SK-N-MC (cell line): ENCODE measurements at regions not wholly inside any gene's neighbourhood (a gene's known extent, or its start where the extent isn't known, plus 50 kb on each side); places are given as distances from the start of the nearest gene placed in this dataset.

ENCODE experiments used
- DNase-seq: peaks from one replicate; pipeline ENCODE4 v3.0.0-alpha.2; 2011; ENCODE audit warnings: low read depth, low spot score
- H3K27ac ChIP-seq: fragments of 200-600 bp; sonication (generic); 2 replicates; pipeline ENCODE4 v1.5.1; 2016; ENCODE audit warnings: mixed run types
- H3K36me3 ChIP-seq: fragments of 200-600 bp; sonication (generic); 2 replicates; pipeline ENCODE4 v1.6.1; 2017; ENCODE audit warnings: antibody characterized with exemption, low read length, mixed read lengths; ENCODE audit not compliant: insufficient read depth
- H3K4me3 ChIP-seq: fragments of 200-600 bp; sonication (generic); 2 replicates; pipeline ENCODE4 v1.5.1; 2016
- H3K9ac ChIP-seq: fragments of 200-600 bp; sonication (generic); 2 replicates; pipeline ENCODE4 v1.8.0; 2017; ENCODE audit warnings: mixed run types, mixed read lengths; ENCODE audit not compliant: insufficient read length
- H3K9me3 ChIP-seq: fragments of 200-600 bp; sonication (generic); 2 replicates; pipeline ENCODE4 v1.6.1; 2017; ENCODE audit warnings: low read depth, mild to moderate bottlenecking, antibody characterized with exemption, low read length, moderate library complexity, mixed read lengths
- EZH2 ChIP-seq: fragments of 200-600 bp; sonication (generic); IDR thresholded peaks from one replicate; pipeline ENCODE4 v1.6.1; 2017; ENCODE audit warnings: antibody characterized with exemption
- FOXP2 ChIP-seq: optimal IDR thresholded peaks from 2 replicates; pipeline ENCODE3; 2011; ENCODE audit warnings: mild to moderate bottlenecking, moderate library complexity; ENCODE audit not compliant: insufficient read depth; ENCODE audit errors: extremely low read length, control extremely low read depth
- POLR2AphosphoS5 ChIP-seq: IDR thresholded peaks from 2 replicates; pipeline ENCODE4 v1.6.1; 2012; ENCODE audit warnings: mild to moderate bottlenecking, low read depth, low read length, borderline replicate concordance

GRCh38 chr6:26252077-26252472 lies 112.9 kb upstream of the BTN3A2 start:
- Histone ChIP-seq H3K4me3 (peak overlapping the region; percentile 78), H3K36me3 (no peaks in the 10 kb centered on the region), H3K9ac (peak overlapping the region; percentile 73), H3K27ac (peak overlapping the region; percentile 81), H3K9me3 (no peaks in the 10 kb centered on the region)
- no peak for DNase-seq
- TF ChIP-seq EZH2 (no peak), POLR2AphosphoS5 (no peak), FOXP2 (no peak)

DNA sequence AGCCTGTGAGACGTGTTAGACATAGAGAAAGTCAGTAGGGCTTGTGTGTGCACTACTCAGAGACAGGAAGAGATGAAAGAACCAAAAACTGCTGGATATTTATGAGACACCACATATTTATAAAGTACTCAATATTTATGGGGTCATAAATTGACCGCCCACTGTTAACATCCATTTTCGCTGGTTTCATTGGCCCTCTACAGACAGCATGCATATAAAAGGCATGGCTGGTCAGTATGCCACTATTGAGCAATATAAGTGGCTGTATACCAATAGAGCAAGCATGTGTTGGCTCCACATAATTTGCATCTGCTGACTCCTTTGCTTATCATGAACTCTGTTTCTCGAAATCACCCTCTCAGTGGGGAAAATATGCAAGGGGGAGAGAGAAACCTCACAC lies 110.3 kb upstream of the BTN3A2 start:
- no peaks in the 10 kb centered on the region for H3K9me3 ChIP-seq
- no peak overlapping the region for H3K27ac ChIP-seq
- H3K4me3 ChIP-seq, result no peak overlapping the region
- TF ChIP-seq FOXP2 (no peak), EZH2 (no peak), POLR2AphosphoS5 (no peak)
- no peaks in the 10 kb centered on the region for H3K36me3 ChIP-seq
- no peak overlapping the region for H3K9ac ChIP-seq
- no peak for DNase-seq

GRCh38 chr6:26257272-26257671 lies 107.7 kb upstream of the BTN3A2 start:
- DNase-seq, result no peak
- H3K9me3 ChIP-seq, result no peaks in the 10 kb centered on the region
- H3K4me3 ChIP-seq, result peak overlapping the region; percentile 42; the same call in 1 of the 2 replicates
- H3K27ac ChIP-seq, result peak overlapping the region; percentile 34; the same call in 1 of the 2 replicates
- no peak overlapping the region for H3K9ac ChIP-seq
- TF ChIP-seq EZH2 (no peak), POLR2AphosphoS5 (no peak), FOXP2 (no peak)
- H3K36me3 ChIP-seq, result no peaks in the 10 kb centered on the region

DNA sequence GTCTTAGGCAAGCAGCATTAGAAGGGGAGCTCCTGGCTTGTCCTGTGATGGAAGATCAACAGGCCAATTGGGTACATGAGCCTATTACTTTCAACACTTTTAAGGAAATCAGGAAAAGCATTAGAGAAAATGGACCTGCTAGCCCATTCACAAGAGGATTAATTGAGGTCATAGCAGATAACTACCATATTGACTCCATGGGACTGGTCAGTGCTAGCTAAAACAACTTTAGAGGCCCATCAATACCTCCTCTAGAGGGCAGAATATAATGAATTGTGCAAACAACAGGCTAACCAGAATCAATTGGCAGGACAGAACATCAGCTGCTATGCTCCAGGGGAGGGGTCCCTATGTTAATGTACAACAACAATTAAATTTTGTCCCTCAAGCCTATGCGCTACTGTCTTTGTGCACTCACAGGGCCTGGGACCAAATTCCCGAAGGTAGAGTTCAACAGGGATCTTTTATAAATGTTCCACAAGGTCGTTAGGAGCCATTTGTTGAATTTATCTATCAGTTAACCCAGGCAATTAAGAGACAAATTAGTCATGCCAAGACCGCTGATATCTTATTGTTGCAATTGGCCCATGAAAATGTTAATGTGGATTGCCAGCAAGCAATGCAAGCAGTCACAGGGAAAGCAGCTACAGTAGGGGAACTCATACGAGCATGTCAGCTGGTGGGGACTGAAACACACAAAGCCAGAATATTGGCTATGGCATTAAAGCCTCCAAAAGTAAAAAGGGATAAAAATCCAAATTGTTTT lies 106.6 kb upstream of the BTN3A2 start:
- Histone ChIP-seq H3K9ac (no peak overlapping the region), H3K27ac (no peak overlapping the region), H3K4me3 (no peak overlapping the region), H3K9me3 (no peaks in the 10 kb centered on the region), H3K36me3 (no peaks in the 10 kb centered on the region)
- DNase-seq, result no peak
- no peak for TF ChIP-seq POLR2AphosphoS5
- TF ChIP-seq FOXP2, result no peak
- TF ChIP-seq EZH2, result no peak

DNA sequence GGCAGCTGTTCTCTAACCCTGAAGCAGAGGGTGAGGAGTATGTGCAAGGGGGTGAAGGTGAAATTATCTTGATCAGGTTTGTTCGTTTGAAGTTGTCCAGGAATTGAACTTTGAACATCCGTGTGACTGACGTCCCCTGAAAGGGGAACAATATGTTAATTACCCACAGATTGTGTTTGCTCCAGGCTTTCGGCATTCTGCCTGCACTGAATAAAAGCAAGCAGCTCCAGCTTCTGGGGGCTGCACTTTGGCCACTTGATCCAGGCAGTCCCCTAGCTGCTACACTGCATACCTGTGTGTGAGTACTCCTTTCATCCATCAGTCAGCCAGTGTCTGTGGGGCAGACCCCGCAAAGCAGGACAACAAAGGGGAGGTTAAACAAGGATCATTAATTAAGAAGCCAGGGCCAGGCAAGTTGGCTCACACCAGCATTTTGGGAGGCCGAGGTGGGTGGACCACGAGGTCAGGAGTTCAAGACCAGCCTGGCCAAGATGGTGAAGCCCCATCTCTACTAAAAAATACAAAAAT lies 104.8 kb upstream of the BTN3A2 start:
- Histone ChIP-seq H3K9ac (no peak overlapping the region), H3K27ac (no peak overlapping the region), H3K36me3 (no peaks in the 10 kb centered on the region), H3K4me3 (no peak overlapping the region), H3K9me3 (no peaks in the 10 kb centered on the region)
- TF ChIP-seq EZH2, result no peak
- TF ChIP-seq POLR2AphosphoS5, result no peak
- no peak for DNase-seq

- Histone ChIP-seq H3K4me3 (no peak overlapping the region), H3K36me3 (no peaks in the 10 kb centered on the region), H3K9me3 (no peaks in the 10 kb centered on the region), H3K9ac (no peak overlapping the region), H3K27ac (no peak overlapping the region)
- DNase-seq, result no peak
- no peak for TF ChIP-seq FOXP2
These were observed 104.1 kb upstream of the BTN3A2 start for GRCh38 chr6:26260725-26261490.

GRCh38 chr6:26264547-26264946 lies 100.5 kb upstream of the BTN3A2 start:
- Histone ChIP-seq H3K36me3 (no peaks in the 10 kb centered on the region), H3K27ac (no peak overlapping the region)

DNA sequence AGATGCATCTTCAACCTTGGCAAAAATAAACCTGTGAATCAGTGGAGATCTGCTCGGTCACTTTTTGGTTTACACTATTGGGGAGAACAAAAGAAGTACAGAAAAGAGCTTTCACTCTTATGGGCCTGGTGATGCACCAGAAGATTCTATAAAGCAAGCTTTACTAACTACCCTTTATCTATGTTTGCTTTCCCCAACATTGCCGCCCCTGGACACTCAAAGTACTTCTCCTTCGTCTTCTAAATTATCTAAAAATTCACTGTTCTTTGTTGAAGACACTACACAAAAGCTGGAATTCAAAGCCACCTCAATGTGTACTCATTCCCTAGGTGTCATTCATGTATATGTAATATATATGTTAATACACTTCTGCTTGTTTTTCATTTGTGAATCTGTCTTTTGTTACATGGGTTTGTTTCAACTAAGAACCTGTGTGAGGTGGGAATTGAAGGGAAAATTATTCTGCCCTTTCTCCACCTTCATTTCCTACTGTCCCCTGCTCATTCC lies 97.9 kb upstream of the BTN3A2 start:
- Histone ChIP-seq H3K9ac (no peak overlapping the region), H3K36me3 (no peaks in the 10 kb centered on the region), H3K27ac (no peak overlapping the region), H3K9me3 (0 out of 2 replicates have a peak, but pooled peaks cover 1% of the 10 kb centered on the region), H3K4me3 (no peak overlapping the region)
- no peak for DNase-seq
- no peak for TF ChIP-seq FOXP2
- TF ChIP-seq POLR2AphosphoS5, result no peak
- TF ChIP-seq EZH2, result no peak

More at GRCh38 chr6:26264547-26264946, 100.5 kb upstream of the BTN3A2 start:
- no peak for TF ChIP-seq FOXP2
- TF ChIP-seq POLR2AphosphoS5, result no peak
- TF ChIP-seq EZH2, result no peak
- H3K9me3 ChIP-seq, result no peaks in the 10 kb centered on the region
- H3K4me3 ChIP-seq, result no peak overlapping the region
- H3K9ac ChIP-seq, result no peak overlapping the region
- DNase-seq, result no peak
